IMR-90 (cell line): ENCODE measurements at regions not wholly inside any gene's neighbourhood (a gene's known extent, or its start where the extent isn't known, plus 50 kb on each side); places are given as distances from the start of the nearest gene placed in this dataset.

Experiments
- ATAC-seq: fragments of 200-7000 bp; cut with Tn5 transposase; 2 replicates; pipeline ENCODE4 v1.9.1; 2020; ENCODE audit warnings: low read depth, mild to moderate bottlenecking, moderate library complexity
- BruUV-seq: library from RNA; stranded (reverse); fragments of 400-500 nt; replicated peaks from 2 replicates; lab custom pipeline; 2021; lab: Mats Ljungman, UMichigan
- CTCF ChIA-PET: fragments of 300-600 bp; formaldehyde crosslinking; extraction: SDS; loops from one replicate; lab custom pipeline; 2021; ENCODE audit warnings: antibody characterized with exemption; lab: Yijun Ruan, JAX
- POLR2A ChIA-PET: fragments of 300-600 bp; sonication (Branson Sonifier 250); formaldehyde crosslinking; loops from one replicate; lab custom pipeline; 2022; ENCODE audit warnings: antibody characterized with exemption; ENCODE audit not compliant: unreplicated experiment; lab: Charles Lee
- DNase-seq: peaks from one replicate; pipeline ENCODE4 v3.0.0; 2013
- H2AFZ ChIP-seq: replicated peaks from 2 replicates; pipeline ENCODE3; 2013; ENCODE audit warnings: low read length, mild to moderate bottlenecking; ENCODE audit not compliant: poor library complexity
- H2AK5ac ChIP-seq: 2 replicates; pipeline ENCODE4 v1.6.1; 2013; ENCODE audit warnings: low read depth, low read length, inconsistent platforms
- H2AK9ac ChIP-seq: replicated peaks from 2 replicates; pipeline ENCODE3; 2013; ENCODE audit warnings: mild to moderate bottlenecking, low read depth, low read length, moderate library complexity; ENCODE audit not compliant: poor library complexity
- H2BK120ac ChIP-seq: 2 replicates; pipeline ENCODE4 v1.6.1; 2013; ENCODE audit warnings: low read depth, low read length, inconsistent platforms
- H2BK15ac ChIP-seq: 3 replicates; pipeline ENCODE4 v1.6.1; 2013; ENCODE audit warnings: low read depth, low read length, inconsistent platforms
- H2BK20ac ChIP-seq: 2 replicates; pipeline ENCODE4 v1.6.1; 2013; ENCODE audit warnings: low read depth, mild to moderate bottlenecking, inconsistent platforms, low read length, moderate library complexity
- H2BK5ac ChIP-seq: 2 replicates; pipeline ENCODE4 v1.6.1; 2013; ENCODE audit warnings: mild to moderate bottlenecking, low read depth, low read length, inconsistent platforms; ENCODE audit not compliant: poor library complexity, severe bottlenecking
- H3K14ac ChIP-seq: replicated peaks from 2 replicates; pipeline ENCODE4 v1.6.1; 2013; ENCODE audit warnings: low read depth, low read length, inconsistent platforms
- H3K18ac ChIP-seq: 2 replicates; pipeline ENCODE4 v1.6.1; 2013; ENCODE audit warnings: low read depth, low read length, control low read depth
- H3K23ac ChIP-seq: 2 replicates; pipeline ENCODE4 v1.6.1; 2013; ENCODE audit warnings: low read depth, low read length, inconsistent platforms
- H3K27ac ChIP-seq: 2 replicates; pipeline ENCODE4 v1.5.1; 2013; ENCODE audit warnings: mild to moderate bottlenecking, control low read depth, low read length; ENCODE audit not compliant: insufficient read depth
- H3K27me3 ChIP-seq: 2 replicates; pipeline ENCODE4 v1.6.1; 2013; ENCODE audit warnings: low read length; ENCODE audit not compliant: control insufficient read depth, insufficient read depth
- H3K36me3 ChIP-seq: 2 replicates; pipeline ENCODE4 v1.6.1; 2013; ENCODE audit warnings: low read length, mixed read lengths; ENCODE audit not compliant: control insufficient read depth, insufficient read depth
- H3K4ac ChIP-seq: 2 replicates; pipeline ENCODE4 v1.6.1; 2013; ENCODE audit warnings: low read depth, low read length, inconsistent platforms
- H3K4me1 ChIP-seq: 2 replicates; pipeline ENCODE4 v1.6.1; 2013; ENCODE audit warnings: low read length, mixed read lengths; ENCODE audit not compliant: control insufficient read depth, insufficient read depth
- H3K4me2 ChIP-seq: 2 replicates; pipeline ENCODE4 v1.6.1; 2013; ENCODE audit warnings: low read depth, mild to moderate bottlenecking, control low read depth, low read length, moderate library complexity
- H3K4me3 ChIP-seq: 2 replicates; pipeline ENCODE4 v1.5.1; 2013; ENCODE audit warnings: low read depth, mild to moderate bottlenecking, control low read depth, low read length, moderate library complexity; ENCODE audit not compliant: insufficient read depth
- H3K56ac ChIP-seq: 2 replicates; pipeline ENCODE4 v1.6.1; 2013; ENCODE audit warnings: low read length, inconsistent platforms; ENCODE audit not compliant: insufficient read depth; ENCODE audit errors: extremely low read depth
- H3K79me1 ChIP-seq, 2 experiments: 2 replicates each; pipeline ENCODE4 v1.6.1; 2013; ENCODE audit warnings: low read length in 2 of 2, inconsistent platforms in 1 of 2, low read depth in 1 of 2
- H3K9ac ChIP-seq: 2 replicates; pipeline ENCODE4 v1.6.1; 2013; ENCODE audit warnings: low read depth, low read length, control low read depth
- H3K9me1 ChIP-seq: 2 replicates; pipeline ENCODE4 v1.6.1; 2013; ENCODE audit warnings: low read length, inconsistent platforms; ENCODE audit not compliant: insufficient read depth
- H3K9me3 ChIP-seq: 2 replicates; pipeline ENCODE4 v1.6.1; 2013; ENCODE audit warnings: low read length; ENCODE audit not compliant: control insufficient read depth, insufficient read depth
- H4K20me1 ChIP-seq: 2 replicates; pipeline ENCODE4 v1.6.1; 2013; ENCODE audit warnings: low read length, inconsistent platforms; ENCODE audit not compliant: insufficient read depth
- H4K5ac ChIP-seq: 2 replicates; pipeline ENCODE4 v1.6.1; 2013; ENCODE audit warnings: mild to moderate bottlenecking, low read depth, low read length, control low read depth
- H4K8ac ChIP-seq, 2 experiments: 2 replicates each; pipeline ENCODE4 v1.6.1; 2013; ENCODE audit warnings: low read depth in 2 of 2, low read length in 2 of 2, control low read depth in 1 of 2, inconsistent platforms in 1 of 2
- H4K91ac ChIP-seq: 2 replicates; pipeline ENCODE4 v1.6.1; 2013; ENCODE audit warnings: low read depth, low read length, inconsistent platforms; ENCODE audit not compliant: insufficient read depth
- BHLHE40 ChIP-seq: fragments of 150-350 bp; IDR thresholded peaks from 2 replicates; pipeline ENCODE4 v1.6.1; 2016; ENCODE audit warnings: mild to moderate bottlenecking, low read depth, low read length
- CEBPB ChIP-seq: IDR thresholded peaks from 2 replicates; pipeline ENCODE4 v1.6.1; 2012; ENCODE audit warnings: low read depth, low read length, improper control_type of control experiment
- CTCF ChIP-seq: conservative IDR thresholded peaks from 2 replicates; pipeline ENCODE4 v1.5.1; 2012; ENCODE audit warnings: mild to moderate bottlenecking, low read depth, low read length, improper control_type of control experiment
- ELK1 ChIP-seq: fragments of 150-350 bp; IDR thresholded peaks from 2 replicates; pipeline ENCODE4 v1.6.1; 2016; ENCODE audit warnings: low read depth, mild to moderate bottlenecking, low read length, moderate library complexity, borderline replicate concordance
- FOS ChIP-seq: fragments of 150-350 bp; IDR thresholded peaks from 2 replicates; pipeline ENCODE4 v1.6.1; 2016; ENCODE audit warnings: low read depth, low read length
- MAZ ChIP-seq: IDR thresholded peaks from 2 replicates; pipeline ENCODE4 v1.6.1; 2012; ENCODE audit warnings: low read depth, mild to moderate bottlenecking, low read length, improper control_type of control experiment, moderate library complexity, borderline replicate concordance
- MXI1 ChIP-seq: IDR thresholded peaks from 2 replicates; pipeline ENCODE4 v1.6.1; 2012; ENCODE audit warnings: low read depth, mild to moderate bottlenecking, low read length, moderate library complexity, borderline replicate concordance
- NFE2L2 ChIP-seq: fragments of 150-350 bp; IDR thresholded peaks from 2 replicates; pipeline ENCODE4 v1.6.1; 2016; ENCODE audit warnings: low read depth, mild to moderate bottlenecking, low read length
- POLR2A ChIP-seq: IDR thresholded peaks from 2 replicates; pipeline ENCODE4 v1.6.1; 2012; ENCODE audit warnings: mild to moderate bottlenecking, low read depth, low read length
- RAD21 ChIP-seq: IDR thresholded peaks from 2 replicates; pipeline ENCODE4 v1.6.1; 2012; ENCODE audit warnings: low read length, improper control_type of control experiment
- RCOR1 ChIP-seq: IDR thresholded peaks from 2 replicates; pipeline ENCODE4 v1.6.1; 2012; ENCODE audit warnings: mild to moderate bottlenecking, low read length, improper control_type of control experiment; ENCODE audit not compliant: insufficient replicate concordance
- RFX5 ChIP-seq: IDR thresholded peaks from 2 replicates; pipeline ENCODE4 v1.8.0; 2012; ENCODE audit warnings: low read depth, mild to moderate bottlenecking, low read length, moderate library complexity
- WGBS, 2 experiments: methylation state at CpG; one replicate each; pipeline versions ENCODE4 v1.1.5 to v1.1.7; 2013; ENCODE audit warnings: missing lambda C conversion rate in 2 of 2; ENCODE audit not compliant: insufficient read length in 1 of 2; ENCODE audit errors: extremely low coverage in 2 of 2; 5-methylcytosine and 5-hydroxymethylcytosine counted together
- dilution Hi-C: fragments of 300-500 bp; cut with HindIII; formaldehyde crosslinking; loops from one replicate; pipeline ENCODE4 v1.14.3; 2018; ENCODE audit warnings: low sequenced_read_pairs; ENCODE audit not compliant: unreplicated experiment
- in situ Hi-C: fragments of 300-500 bp; cut with MboI; formaldehyde crosslinking; loops from 3 replicates; pipeline ENCODE4 v1.14.3; 2019; ENCODE audit warnings: low sequenced_read_pairs, inconsistent platforms, mixed read lengths
- intact Hi-C: fragments of 100-400 bp; cut with micrococcal nuclease; formaldehyde crosslinking; loops from 2 replicates; pipeline ENCODE4 v1.10.0; 2022

DNA sequence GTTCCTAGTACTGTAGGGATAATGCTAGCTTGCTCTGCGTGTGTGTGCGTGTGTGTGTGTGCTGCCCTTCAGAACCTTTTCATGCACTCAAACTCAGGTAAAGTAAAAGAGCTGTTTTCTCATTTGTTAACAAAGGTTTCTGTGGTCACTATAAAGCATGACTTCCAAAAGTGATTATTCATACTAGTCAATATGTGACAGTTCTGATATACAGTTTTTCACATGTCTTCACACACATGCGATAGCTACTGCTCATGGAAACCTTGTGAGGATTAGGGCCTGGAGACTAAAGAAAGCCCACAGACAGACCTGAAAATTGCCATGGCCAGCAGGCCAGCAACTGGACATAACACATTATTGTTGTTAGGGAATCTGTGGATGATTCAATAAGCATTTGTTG is 56.9 kb upstream of the NEMP2 start:
- POLR2A ChIA-PET: no interaction called here
- no peak for DNase-seq

More for the DNA sequence above, 56.9 kb upstream of the NEMP2 start:
- Histone ChIP-seq H2AFZ (no peak overlapping the region), H3K4me1 (no peaks in the 10 kb centered on the region), H3K4ac (no peak overlapping the region), H3K14ac (no peak overlapping the region), H2AK5ac (no peak overlapping the region), H3K9me3 (no peaks in the 10 kb centered on the region), H3K27ac (no peak overlapping the region), H3K4me2 (no peak overlapping the region), H3K23ac (no peak overlapping the region), H2BK120ac (no peak overlapping the region), H4K8ac (no peak overlapping the region), H2BK20ac (no peak overlapping the region), H4K20me1 (no peaks in the 10 kb centered on the region), H3K27me3 (peaks cover 2% of the 10 kb centered on the region; the same call in 1 of the 2 replicates), H2BK15ac (no peak overlapping the region), H3K79me1 (no peaks in the 10 kb centered on the region), H4K5ac (no peak overlapping the region), H3K56ac (no peak overlapping the region), H3K9me1 (no peaks in the 10 kb centered on the region), H3K36me3 (no peaks in the 10 kb centered on the region), H2AK9ac (no peak overlapping the region), H2BK5ac (no peak overlapping the region), H3K18ac (no peak overlapping the region), H4K91ac (no peak overlapping the region), H3K4me3 (no peak overlapping the region), H3K9ac (no peak overlapping the region)
- WGBS, 2 experiments: no CpG with 5 or more reads among the region's 3 CpGs
- no TSS peak for BruUV-seq
- CTCF ChIA-PET: interaction anchor here (0.7 kb wide), 1 partner anchor 269 kb away, joined by 3 read pairs; no protein-coding TSS in a partner anchor
- TF ChIP-seq CEBPB: no peak
- TF ChIP-seq RAD21: no peak
- no peak for TF ChIP-seq POLR2A
- no peak for TF ChIP-seq FOS
- TF ChIP-seq RCOR1: no peak
- no peak for TF ChIP-seq MAZ
- TF ChIP-seq ELK1: no peak
- TF ChIP-seq NFE2L2: no peak
- no peak for TF ChIP-seq BHLHE40
- no peak for TF ChIP-seq CTCF
- no peak for TF ChIP-seq MXI1
- no peak for TF ChIP-seq RFX5
- intact Hi-C loops (no loop called here), in situ Hi-C loops (no loop called here), dilution Hi-C loops (no loop called here)
- no peak for ATAC-seq
